ENCODE measurements at regions not wholly inside any gene's neighbourhood (a gene's known extent, or its start where the extent isn't known, plus 50 kb on each side); places are given as distances from the start of the nearest gene placed in this dataset.

- TF ChIP-seq ZBTB43 (CRISPR knock-in tag; IDR thresholded peaks at IDR 0.05) (no peak), ZNF396 (CRISPR knock-in tag; IDR thresholded peaks at IDR 0.05; ENCODE audit: borderline replicate concordance) (no peak), FOXP1 (CRISPR knock-in tag; IDR thresholded peaks at IDR 0.05; ENCODE audit: borderline replicate concordance) (no peak), FOXK1 (CRISPR knock-in tag; IDR thresholded peaks at IDR 0.05) (no peak), ZNF317 (CRISPR knock-in tag; IDR thresholded peaks at IDR 0.05; ENCODE audit: borderline replicate concordance, low read depth) (no peak), ESRRA (CRISPR knock-in tag; IDR thresholded peaks at IDR 0.05; ENCODE audit: borderline replicate concordance) (no peak)
- TF ChIP-seq, protein P1, sequence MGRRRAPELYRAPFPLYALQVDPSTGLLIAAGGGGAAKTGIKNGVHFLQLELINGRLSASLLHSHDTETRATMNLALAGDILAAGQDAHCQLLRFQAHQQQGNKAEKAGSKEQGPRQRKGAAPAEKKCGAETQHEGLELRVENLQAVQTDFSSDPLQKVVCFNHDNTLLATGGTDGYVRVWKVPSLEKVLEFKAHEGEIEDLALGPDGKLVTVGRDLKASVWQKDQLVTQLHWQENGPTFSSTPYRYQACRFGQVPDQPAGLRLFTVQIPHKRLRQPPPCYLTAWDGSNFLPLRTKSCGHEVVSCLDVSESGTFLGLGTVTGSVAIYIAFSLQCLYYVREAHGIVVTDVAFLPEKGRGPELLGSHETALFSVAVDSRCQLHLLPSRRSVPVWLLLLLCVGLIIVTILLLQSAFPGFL (CRISPR knock-in tag; IDR thresholded peaks at IDR 0.05; ENCODE audit: borderline replicate concordance), result no peak
- TF ChIP-seq, protein P2, sequence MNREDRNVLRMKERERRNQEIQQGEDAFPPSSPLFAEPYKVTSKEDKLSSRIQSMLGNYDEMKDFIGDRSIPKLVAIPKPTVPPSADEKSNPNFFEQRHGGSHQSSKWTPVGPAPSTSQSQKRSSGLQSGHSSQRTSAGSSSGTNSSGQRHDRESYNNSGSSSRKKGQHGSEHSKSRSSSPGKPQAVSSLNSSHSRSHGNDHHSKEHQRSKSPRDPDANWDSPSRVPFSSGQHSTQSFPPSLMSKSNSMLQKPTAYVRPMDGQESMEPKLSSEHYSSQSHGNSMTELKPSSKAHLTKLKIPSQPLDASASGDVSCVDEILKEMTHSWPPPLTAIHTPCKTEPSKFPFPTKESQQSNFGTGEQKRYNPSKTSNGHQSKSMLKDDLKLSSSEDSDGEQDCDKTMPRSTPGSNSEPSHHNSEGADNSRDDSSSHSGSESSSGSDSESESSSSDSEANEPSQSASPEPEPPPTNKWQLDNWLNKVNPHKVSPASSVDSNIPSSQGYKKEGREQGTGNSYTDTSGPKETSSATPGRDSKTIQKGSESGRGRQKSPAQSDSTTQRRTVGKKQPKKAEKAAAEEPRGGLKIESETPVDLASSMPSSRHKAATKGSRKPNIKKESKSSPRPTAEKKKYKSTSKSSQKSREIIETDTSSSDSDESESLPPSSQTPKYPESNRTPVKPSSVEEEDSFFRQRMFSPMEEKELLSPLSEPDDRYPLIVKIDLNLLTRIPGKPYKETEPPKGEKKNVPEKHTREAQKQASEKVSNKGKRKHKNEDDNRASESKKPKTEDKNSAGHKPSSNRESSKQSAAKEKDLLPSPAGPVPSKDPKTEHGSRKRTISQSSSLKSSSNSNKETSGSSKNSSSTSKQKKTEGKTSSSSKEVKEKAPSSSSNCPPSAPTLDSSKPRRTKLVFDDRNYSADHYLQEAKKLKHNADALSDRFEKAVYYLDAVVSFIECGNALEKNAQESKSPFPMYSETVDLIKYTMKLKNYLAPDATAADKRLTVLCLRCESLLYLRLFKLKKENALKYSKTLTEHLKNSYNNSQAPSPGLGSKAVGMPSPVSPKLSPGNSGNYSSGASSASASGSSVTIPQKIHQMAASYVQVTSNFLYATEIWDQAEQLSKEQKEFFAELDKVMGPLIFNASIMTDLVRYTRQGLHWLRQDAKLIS (CRISPR knock-in tag; IDR thresholded peaks at IDR 0.05; ENCODE audit: borderline replicate concordance), result no peak
These were observed 174.8 kb downstream of the LTN1 start (continued) for GRCh38 chr21:28817871-28818270.

GRCh38 chr21:28811860-28812259 is 180.8 kb downstream of the LTN1 start:
- DNase-seq (ENCODE audit: low spot score) (no peak), ATAC-seq (no peak)
- POLR2A ChIA-PET, result no interaction called here
- H3K4me3 Mint-ChIP-seq, result no peak overlapping the region
- H3K9me3 Mint-ChIP-seq, result peaks cover 7% of the 10 kb centered on the region; the same call in 1 of the 2 replicates
- no peaks in the 10 kb centered on the region for H3K36me3 Mint-ChIP-seq
- CTCF ChIA-PET, result no interaction called here
- H3K27ac Mint-ChIP-seq, result no peak overlapping the region
- H3K27me3 Mint-ChIP-seq (ENCODE audit: low read depth), result no peaks in the 10 kb centered on the region
- H3K4me1 Mint-ChIP-seq, result 0 out of 2 replicates have a peak, but pooled peaks cover 4% of the 10 kb centered on the region
- TF ChIP-seq, protein P3, sequence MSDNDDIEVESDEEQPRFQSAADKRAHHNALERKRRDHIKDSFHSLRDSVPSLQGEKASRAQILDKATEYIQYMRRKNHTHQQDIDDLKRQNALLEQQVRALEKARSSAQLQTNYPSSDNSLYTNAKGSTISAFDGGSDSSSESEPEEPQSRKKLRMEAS (CRISPR knock-in tag; IDR thresholded peaks at IDR 0.05), result no peak
- TF ChIP-seq, protein P1 (CRISPR knock-in tag; IDR thresholded peaks at IDR 0.05; ENCODE audit: borderline replicate concordance), result no peak
- TF ChIP-seq MXD4 (CRISPR knock-in tag; IDR thresholded peaks at IDR 0.05; ENCODE audit: borderline replicate concordance) (no peak), GTF2I (CRISPR knock-in tag; conservative IDR thresholded peaks at IDR 0.05) (no peak), SP1 (CRISPR knock-in tag; conservative IDR thresholded peaks at IDR 0.05) (no peak), ZNF138 (CRISPR knock-in tag; conservative IDR thresholded peaks at IDR 0.05) (no peak), ZSCAN18 (CRISPR knock-in tag; IDR thresholded peaks at IDR 0.05) (no peak), ESRRA (CRISPR knock-in tag; IDR thresholded peaks at IDR 0.05; ENCODE audit: borderline replicate concordance) (no peak), ZNF423 (CRISPR knock-in tag; IDR thresholded peaks at IDR 0.05) (no peak), CBFB (CRISPR knock-in tag; IDR thresholded peaks at IDR 0.05; ENCODE audit: low read depth) (no peak), ZNF396 (CRISPR knock-in tag; IDR thresholded peaks at IDR 0.05; ENCODE audit: borderline replicate concordance) (no peak)
- TF ChIP-seq, protein P2 (CRISPR knock-in tag; IDR thresholded peaks at IDR 0.05; ENCODE audit: borderline replicate concordance), result no peak
- TF ChIP-seq, protein P4, sequence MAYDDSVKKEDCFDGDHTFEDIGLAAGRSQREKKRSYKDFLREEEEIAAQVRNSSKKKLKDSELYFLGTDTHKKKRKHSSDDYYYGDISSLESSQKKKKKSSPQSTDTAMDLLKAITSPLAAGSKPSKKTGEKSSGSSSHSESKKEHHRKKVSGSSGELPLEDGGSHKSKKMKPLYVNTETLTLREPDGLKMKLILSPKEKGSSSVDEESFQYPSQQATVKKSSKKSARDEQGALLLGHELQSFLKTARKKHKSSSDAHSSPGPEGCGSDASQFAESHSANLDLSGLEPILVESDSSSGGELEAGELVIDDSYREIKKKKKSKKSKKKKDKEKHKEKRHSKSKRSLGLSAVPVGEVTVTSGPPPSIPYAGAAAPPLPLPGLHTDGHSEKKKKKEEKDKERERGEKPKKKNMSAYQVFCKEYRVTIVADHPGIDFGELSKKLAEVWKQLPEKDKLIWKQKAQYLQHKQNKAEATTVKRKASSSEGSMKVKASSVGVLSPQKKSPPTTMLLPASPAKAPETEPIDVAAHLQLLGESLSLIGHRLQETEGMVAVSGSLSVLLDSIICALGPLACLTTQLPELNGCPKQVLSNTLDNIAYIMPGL (CRISPR knock-in tag; IDR thresholded peaks at IDR 0.05), result no peak
- TF ChIP-seq, protein P5, sequence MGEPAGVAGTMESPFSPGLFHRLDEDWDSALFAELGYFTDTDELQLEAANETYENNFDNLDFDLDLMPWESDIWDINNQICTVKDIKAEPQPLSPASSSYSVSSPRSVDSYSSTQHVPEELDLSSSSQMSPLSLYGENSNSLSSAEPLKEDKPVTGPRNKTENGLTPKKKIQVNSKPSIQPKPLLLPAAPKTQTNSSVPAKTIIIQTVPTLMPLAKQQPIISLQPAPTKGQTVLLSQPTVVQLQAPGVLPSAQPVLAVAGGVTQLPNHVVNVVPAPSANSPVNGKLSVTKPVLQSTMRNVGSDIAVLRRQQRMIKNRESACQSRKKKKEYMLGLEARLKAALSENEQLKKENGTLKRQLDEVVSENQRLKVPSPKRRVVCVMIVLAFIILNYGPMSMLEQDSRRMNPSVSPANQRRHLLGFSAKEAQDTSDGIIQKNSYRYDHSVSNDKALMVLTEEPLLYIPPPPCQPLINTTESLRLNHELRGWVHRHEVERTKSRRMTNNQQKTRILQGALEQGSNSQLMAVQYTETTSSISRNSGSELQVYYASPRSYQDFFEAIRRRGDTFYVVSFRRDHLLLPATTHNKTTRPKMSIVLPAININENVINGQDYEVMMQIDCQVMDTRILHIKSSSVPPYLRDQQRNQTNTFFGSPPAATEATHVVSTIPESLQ (CRISPR knock-in tag; IDR thresholded peaks at IDR 0.05), result no peak
